ENCODE measurements at regions not wholly inside any gene's neighbourhood (a gene's known extent, or its start where the extent isn't known, plus 50 kb on each side); places are given as distances from the start of the nearest gene placed in this dataset.

GRCh38 chr13:58134012-58134411 is 502.5 kb downstream of the PCDH17 start:
- no peak for FAIRE-seq

GRCh38 chr13:58134525-58134924 is 503.0 kb downstream of the PCDH17 start:
- DNase-seq (ENCODE audit: low read depth) (no peak), FAIRE-seq (no peak)
- Mint-ChIP-seq H3K4me1 (ENCODE audit: low read depth, unreplicated experiment) (no peaks in the 10 kb centered on the region), H3K36me3 (ENCODE audit: low read depth, unreplicated experiment) (peaks cover 1% of the 10 kb centered on the region), H3K27ac (ENCODE audit: unreplicated experiment) (no peak overlapping the region), H3K4me3 (ENCODE audit: unreplicated experiment) (no peak overlapping the region), H3K27me3 (ENCODE audit: low read depth, unreplicated experiment) (no peaks in the 10 kb centered on the region), H3K9me3 (ENCODE audit: unreplicated experiment) (peaks cover 13% of the 10 kb centered on the region)
- no peak overlapping the region for H3K4me2 ChIP-seq (ENCODE audit: low read length)
- H3K27ac ChIP-seq (ENCODE audit: low read depth, low read length): no peak overlapping the region
- H3K4me3 ChIP-seq (ENCODE audit: insufficient read depth, low read depth, low read length): no peak overlapping the region
- no peak for TF ChIP-seq EZH2 (IDR thresholded peaks at IDR 0.05; ENCODE audit: insufficient read depth, low read length)
- TF ChIP-seq CTCF (IDR thresholded peaks at IDR 0.05; ENCODE audit: insufficient read depth, low read depth, low read length): no peak
- H3K79me2 ChIP-seq (ENCODE audit: insufficient read depth, low read length): no peaks in the 10 kb centered on the region
- no peak overlapping the region for H2AFZ ChIP-seq (ENCODE audit: low read depth, low read length)
- H3K36me3 ChIP-seq (ENCODE audit: insufficient read depth, low read length): no peaks in the 10 kb centered on the region
- H3K9ac ChIP-seq (ENCODE audit: low read length): no peak overlapping the region
- H3K27me3 ChIP-seq (ENCODE audit: insufficient read depth, low read length): no peaks in the 10 kb centered on the region
- H3K9me3 ChIP-seq (ENCODE audit: insufficient read depth, low read depth, low read length): no peaks in the 10 kb centered on the region
- no peaks in the 10 kb centered on the region for H4K20me1 ChIP-seq (ENCODE audit: insufficient read depth, low read length)
- no peaks in the 10 kb centered on the region for H3K4me1 ChIP-seq (ENCODE audit: insufficient read depth, low read length)

More at GRCh38 chr13:58134012-58134411, 502.5 kb downstream of the PCDH17 start:
- no peaks in the 10 kb centered on the region for H3K4me1 ChIP-seq (ENCODE audit: insufficient read depth, low read length)
- H3K36me3 ChIP-seq (ENCODE audit: insufficient read depth, low read length): no peaks in the 10 kb centered on the region
- Mint-ChIP-seq H3K36me3 (ENCODE audit: low read depth, unreplicated experiment) (peaks cover 1% of the 10 kb centered on the region), H3K27ac (ENCODE audit: unreplicated experiment) (no peak overlapping the region), H3K4me1 (ENCODE audit: low read depth, unreplicated experiment) (no peaks in the 10 kb centered on the region), H3K4me3 (ENCODE audit: unreplicated experiment) (no peak overlapping the region), H3K9me3 (ENCODE audit: unreplicated experiment) (peaks cover 13% of the 10 kb centered on the region), H3K27me3 (ENCODE audit: low read depth, unreplicated experiment) (no peaks in the 10 kb centered on the region)
- H3K4me2 ChIP-seq (ENCODE audit: low read length): no peak overlapping the region
- H2AFZ ChIP-seq (ENCODE audit: low read depth, low read length): no peak overlapping the region
- TF ChIP-seq CTCF (IDR thresholded peaks at IDR 0.05; ENCODE audit: insufficient read depth, low read depth, low read length): no peak
- TF ChIP-seq EZH2 (IDR thresholded peaks at IDR 0.05; ENCODE audit: insufficient read depth, low read length): no peak
- H4K20me1 ChIP-seq (ENCODE audit: insufficient read depth, low read length): no peaks in the 10 kb centered on the region
- no peak overlapping the region for H3K27ac ChIP-seq (ENCODE audit: low read depth, low read length)
- H3K79me2 ChIP-seq (ENCODE audit: insufficient read depth, low read length): no peaks in the 10 kb centered on the region
- DNase-seq (ENCODE audit: low read depth): no peak
- H3K9me3 ChIP-seq (ENCODE audit: insufficient read depth, low read depth, low read length): no peaks in the 10 kb centered on the region
- no peak overlapping the region for H3K4me3 ChIP-seq (ENCODE audit: insufficient read depth, low read depth, low read length)
- H3K9ac ChIP-seq (ENCODE audit: low read length): no peak overlapping the region
- H3K27me3 ChIP-seq (ENCODE audit: insufficient read depth, low read length): no peaks in the 10 kb centered on the region

- Histone ChIP-seq H2AFZ (ENCODE audit: low read depth, low read length) (no peak overlapping the region), H3K9ac (ENCODE audit: low read length) (no peak overlapping the region), H3K36me3 (ENCODE audit: insufficient read depth, low read length) (no peaks in the 10 kb centered on the region), H4K20me1 (ENCODE audit: insufficient read depth, low read length) (no peaks in the 10 kb centered on the region), H3K4me3 (ENCODE audit: insufficient read depth, low read depth, low read length) (no peak overlapping the region), H3K79me2 (ENCODE audit: insufficient read depth, low read length) (no peaks in the 10 kb centered on the region), H3K9me3 (ENCODE audit: insufficient read depth, low read depth, low read length) (no peaks in the 10 kb centered on the region), H3K4me2 (ENCODE audit: low read length) (no peak overlapping the region), H3K27ac (ENCODE audit: low read depth, low read length) (no peak overlapping the region), H3K27me3 (ENCODE audit: insufficient read depth, low read length) (no peaks in the 10 kb centered on the region), H3K4me1 (ENCODE audit: insufficient read depth, low read length) (no peaks in the 10 kb centered on the region)
- TF ChIP-seq EZH2 (IDR thresholded peaks at IDR 0.05; ENCODE audit: insufficient read depth, low read length): no peak
- no peak for TF ChIP-seq CTCF (IDR thresholded peaks at IDR 0.05; ENCODE audit: insufficient read depth, low read depth, low read length)
- H3K27me3 Mint-ChIP-seq (ENCODE audit: low read depth, unreplicated experiment): no peaks in the 10 kb centered on the region
- H3K27ac Mint-ChIP-seq (ENCODE audit: unreplicated experiment): no peak overlapping the region
- H3K9me3 Mint-ChIP-seq (ENCODE audit: unreplicated experiment): no peaks in the 10 kb centered on the region
- H3K4me1 Mint-ChIP-seq (ENCODE audit: low read depth, unreplicated experiment): no peaks in the 10 kb centered on the region
- no peaks in the 10 kb centered on the region for H3K36me3 Mint-ChIP-seq (ENCODE audit: low read depth, unreplicated experiment)
- DNase-seq (ENCODE audit: low read depth) (no peak), FAIRE-seq (no peak)
- H3K4me3 Mint-ChIP-seq (ENCODE audit: unreplicated experiment): no peak overlapping the region
Observed at GRCh38 chr13:58142952-58143351, 511.4 kb downstream of the PCDH17 start.
